HG03520 (cell line): ENCODE measurements at regions not wholly inside any gene's neighbourhood (a gene's known extent, or its start where the extent isn't known, plus 50 kb on each side); places are given as distances from the start of the nearest gene placed in this dataset.
"Not testable (repeated sequence)": the region's sequence is repeated elsewhere in the genome, so short reads cannot be mapped to it uniquely, and the experiment has no call there.

Experiments used
- ATAC-seq: cut with Tn5 transposase; IDR thresholded peaks from one replicate; pipeline ENCODE4 v1.9.1; 2021; ENCODE audit warnings: mild to moderate bottlenecking, moderate library complexity; ENCODE audit not compliant: unreplicated experiment

DNA sequence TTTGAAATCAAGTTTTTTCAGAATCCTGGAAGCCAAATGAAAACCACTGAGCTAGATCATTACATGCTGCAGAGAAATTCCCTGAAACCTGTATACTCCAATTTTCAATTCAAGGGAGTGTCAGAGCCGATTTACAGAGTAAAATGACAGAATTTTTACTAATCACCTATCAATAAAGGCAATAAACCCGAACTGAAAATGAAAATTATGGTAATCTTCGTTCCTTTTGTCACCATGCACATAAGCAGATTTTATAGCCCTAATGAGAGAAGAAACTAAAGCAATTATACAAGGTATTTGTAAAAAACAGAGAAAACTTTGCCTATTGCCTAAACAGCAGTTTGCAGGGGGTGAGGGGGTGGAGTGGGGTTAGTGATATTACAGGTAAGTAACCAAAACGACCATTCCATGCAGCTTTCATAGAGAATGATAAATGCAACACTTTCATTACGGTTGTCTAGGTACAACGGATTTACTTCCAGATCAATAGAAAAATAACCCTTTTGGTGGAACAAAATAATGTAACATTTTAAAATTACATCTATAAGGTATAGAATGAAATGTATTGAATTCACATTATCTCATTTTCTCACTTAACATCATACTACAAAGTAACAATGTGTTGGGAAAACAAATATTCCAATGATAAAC lies 115.2 kb upstream of the BEND6 start:
- no peak for ATAC-seq

DNA sequence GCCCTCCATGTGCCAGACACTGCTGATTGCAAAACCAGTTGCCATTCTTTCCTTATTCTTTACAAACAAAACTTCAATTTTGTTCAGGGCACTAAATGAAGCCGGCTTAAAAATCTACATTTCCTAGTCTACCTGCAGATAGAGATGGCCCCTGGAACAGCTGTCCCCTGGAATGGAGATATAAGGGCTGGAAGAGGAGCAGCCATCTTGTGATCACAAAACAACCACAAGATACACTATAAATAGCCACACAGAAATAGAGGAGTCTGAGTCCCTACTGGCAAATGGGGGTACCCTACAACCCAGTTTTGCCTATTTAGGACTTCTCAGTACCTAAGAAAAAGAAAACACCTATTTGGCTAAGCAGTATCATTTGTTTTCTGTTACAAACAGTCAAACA lies 115.9 kb upstream of the BEND6 start:
- ATAC-seq, result no peak

DNA sequence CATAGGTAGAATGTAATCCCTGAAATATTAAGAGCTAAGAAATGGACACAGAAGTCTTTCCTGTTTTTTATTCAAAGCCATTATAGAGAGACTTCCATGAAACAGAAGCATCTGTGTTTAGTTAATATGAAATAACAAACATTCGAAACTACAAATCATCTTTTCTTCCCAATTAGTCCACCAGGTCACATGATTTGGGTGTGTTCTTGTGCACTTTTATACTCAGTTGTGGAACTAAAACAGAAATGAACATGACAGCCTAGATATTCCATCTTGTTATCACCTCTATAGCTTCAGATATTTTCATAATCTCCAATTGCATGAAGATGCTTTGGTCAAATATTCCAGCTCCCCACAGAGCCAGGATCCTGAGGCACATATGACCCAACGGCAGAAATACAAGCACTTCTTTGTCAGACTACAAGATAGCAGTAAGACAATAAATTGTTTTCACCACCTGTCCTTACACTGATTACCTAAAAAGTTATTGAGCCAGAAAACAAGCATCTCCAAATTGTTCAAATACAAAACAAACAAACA lies 116.8 kb upstream of the BEND6 start:
- ATAC-seq, result no peak

DNA sequence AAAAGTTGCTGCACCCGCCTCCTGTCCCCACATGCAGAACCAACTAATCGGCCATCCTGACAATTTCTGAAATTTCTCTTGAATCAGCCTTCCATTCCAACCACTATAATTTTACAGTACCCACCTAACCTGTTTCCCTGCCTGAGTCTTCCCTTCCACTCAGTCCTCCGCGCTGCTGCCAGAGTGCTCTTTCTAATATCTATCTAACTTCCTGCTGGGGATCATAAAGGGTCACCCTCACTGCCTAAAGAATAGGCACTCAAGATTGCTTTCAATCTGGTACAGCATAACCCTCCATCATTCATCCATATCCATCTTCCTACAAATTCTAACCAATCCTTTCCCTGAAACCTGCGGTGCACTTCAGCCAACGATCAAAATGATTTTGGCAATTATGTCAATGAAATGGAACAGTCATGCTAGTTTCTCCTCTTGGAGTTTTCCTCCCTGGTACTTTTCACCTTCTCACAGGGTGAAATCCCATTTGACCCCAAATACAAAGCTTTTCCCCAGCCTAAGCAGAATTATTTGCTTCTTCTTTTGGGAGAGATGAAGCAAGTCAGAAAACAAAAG lies 117.5 kb upstream of the BEND6 start:
- ATAC-seq, result no peak

DNA sequence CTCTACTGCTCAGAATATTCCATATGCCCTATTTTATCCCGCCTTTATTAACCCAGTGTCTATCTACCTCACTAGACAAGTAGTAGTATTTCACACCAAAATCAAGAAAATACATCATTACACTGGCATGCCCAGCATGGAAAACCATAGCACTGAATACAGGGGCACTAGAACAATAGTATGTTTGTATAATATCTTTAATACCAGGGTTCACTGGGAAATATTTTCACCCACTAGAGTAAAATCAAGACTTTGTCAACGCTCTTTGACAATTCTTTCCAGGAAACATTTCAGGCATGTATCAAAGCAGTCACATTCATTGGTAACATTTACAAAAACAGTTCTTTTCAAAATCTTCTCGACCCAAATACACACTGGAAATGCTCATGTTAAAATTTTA lies 119.3 kb upstream of the BEND6 start:
- no peak for ATAC-seq

DNA sequence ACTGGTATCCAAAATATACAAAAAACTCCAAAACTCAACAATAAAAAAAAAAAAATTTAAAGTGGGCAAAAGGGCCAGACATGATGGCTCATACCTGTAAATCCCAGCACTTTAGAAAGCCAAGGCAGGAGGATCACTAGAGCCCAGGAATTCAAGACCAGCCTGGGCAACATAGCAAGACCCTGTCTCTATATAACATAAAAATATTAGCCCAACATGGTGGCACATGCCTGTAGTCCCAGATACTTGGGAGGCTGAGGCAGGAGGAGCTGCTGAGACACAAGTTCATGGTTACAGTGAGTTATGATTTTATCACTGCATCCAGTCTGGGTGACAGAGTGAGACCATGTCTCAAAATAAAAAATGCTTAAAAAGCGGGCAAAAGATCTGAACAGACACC lies 121.0 kb upstream of the BEND6 start:
- ATAC-seq, result no peak

DNA sequence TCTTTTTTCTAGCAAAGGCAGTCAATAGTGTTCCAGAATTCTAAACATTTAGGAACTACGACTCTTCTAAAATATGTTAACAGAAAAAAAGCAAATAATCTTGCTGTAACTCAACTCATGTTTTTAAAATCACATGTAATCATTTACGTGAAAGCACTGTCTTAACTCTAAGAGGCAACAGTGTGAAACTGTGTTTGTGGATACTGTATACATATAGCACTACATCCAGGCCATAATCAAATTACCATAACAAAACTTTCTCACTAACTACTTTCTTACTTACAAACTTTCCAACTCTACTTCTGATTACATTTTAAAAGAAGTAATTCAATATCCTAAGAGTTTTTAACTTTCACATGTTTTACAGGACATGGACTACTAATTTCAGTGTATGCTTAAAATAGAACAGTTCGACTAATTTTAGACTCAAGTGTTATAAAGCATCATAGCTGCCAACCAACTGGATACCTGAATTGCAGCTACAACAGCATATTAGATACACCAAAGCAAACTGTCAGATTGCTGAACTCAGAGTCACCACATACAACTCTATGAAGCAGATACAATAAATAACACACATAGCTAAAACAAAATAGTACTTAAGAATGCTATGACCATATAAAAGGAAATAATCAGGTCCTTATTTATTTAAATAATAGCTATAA lies 121.6 kb upstream of the BEND6 start:
- ATAC-seq, result no peak

DNA sequence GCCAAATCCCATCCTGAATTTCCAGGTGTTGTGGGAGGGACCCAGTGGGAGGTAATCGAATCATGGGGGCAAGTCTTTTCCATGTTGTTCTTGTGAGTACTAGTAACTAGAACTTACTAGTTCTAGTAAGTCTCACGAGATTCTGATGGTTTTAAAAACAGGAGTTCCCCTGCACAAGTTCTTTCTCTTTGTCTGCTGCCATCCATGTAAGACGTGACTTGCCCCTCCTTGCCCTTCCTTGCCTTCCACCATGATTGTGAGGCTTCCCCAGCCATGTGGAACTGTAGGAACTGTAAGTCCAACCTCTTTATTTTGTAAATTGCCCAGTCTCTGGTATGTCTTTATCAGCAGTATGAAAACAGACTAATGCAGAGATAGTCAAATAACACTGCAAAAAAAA lies 122.7 kb upstream of the BEND6 start:
- no peak for ATAC-seq

DNA sequence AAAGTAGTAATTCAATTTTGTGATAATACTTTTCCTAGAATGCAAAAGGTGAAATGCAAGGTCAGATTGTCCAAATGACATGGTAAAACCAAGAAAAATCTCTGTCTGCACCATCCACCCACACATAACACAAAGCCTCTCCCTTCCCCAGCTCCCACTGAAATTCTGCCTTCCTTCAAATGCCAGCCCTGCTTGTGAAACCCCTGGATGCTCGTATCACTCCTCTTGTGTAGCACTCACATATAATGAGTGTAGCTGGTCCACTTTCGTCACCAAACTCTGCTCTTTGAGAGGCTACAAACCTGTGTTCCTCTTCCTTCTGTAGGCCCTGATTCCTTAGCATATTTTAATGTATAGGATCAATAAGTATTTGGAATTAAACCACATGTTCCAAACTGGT lies 123.6 kb upstream of the BEND6 start:
- ATAC-seq, result no peak

DNA sequence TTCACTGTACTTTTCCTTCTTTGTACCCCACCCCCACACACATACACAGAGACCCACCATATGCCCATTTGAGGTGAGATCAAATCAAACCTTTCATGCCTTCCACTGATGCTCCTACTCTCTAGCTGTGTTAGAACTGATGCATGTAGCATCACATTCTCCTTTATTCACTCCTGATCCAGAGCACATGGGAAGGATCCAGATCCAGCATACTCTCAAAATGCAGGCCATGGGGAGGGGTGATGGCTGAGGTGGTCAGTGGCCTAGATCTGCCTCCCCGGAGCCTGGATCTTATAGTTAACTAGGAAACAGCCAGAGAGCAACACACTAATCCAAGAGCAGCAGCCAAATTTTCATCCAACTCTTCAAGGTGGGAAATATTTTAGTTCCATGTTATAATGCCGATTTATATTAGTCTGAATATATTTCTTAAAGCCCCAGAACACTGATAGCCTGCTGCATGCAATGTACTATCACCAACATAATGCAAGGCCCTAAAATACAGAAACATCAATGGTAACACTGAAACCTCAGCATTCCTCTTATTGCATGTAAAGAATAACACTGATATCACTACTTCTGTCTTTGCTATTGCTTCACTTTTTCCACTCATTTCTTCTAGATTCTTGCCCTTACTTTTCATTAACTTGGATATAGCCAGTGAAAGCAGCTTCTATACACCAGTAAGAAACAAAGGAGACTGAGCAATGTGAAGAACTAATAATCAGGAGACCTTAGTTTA lies 126.8 kb upstream of the BEND6 start:
- no peak for ATAC-seq

DNA sequence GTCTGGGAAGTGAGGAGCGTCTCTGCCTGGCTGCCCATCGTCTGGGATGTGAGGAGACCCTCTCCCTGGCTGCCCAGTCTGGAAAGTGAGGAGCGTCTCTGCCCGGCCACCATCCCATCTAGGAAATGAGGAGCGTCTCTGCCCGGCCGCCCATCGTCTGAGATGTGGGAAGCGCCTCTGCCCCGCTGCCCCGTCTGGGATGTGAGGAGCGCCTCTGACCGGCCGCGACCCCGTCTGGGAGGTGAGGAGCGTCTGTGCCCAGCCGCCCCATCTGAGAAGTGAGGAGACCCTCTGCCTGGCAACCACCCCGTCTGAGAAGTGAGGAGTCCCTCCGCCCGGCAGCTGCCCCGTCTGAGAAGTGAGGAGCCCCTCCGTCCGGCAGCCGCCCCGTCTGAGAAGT lies 130.5 kb upstream of the BEND6 start:
- ATAC-seq, result not testable (repeated sequence)

DNA sequence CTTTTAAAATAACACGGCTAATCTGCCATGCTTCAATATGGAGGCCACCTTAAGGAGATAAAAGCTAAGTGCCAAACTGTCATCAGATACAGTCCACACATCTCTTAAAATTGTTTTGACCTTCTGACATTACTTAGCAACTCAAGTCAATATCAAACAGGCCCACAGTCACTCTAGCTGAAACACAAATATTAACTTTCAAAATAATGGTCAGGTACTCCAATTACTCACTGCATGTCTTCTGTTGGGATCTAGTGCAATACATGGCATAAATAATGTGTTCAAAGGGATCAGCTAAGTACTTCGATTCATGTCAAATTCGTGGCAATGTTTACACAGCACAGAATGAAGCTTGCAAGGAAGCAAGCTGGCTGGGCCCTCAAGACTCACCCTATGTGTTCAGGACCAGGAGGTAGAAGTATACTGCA lies 133.9 kb upstream of the BEND6 start:
- no peak for ATAC-seq

DNA sequence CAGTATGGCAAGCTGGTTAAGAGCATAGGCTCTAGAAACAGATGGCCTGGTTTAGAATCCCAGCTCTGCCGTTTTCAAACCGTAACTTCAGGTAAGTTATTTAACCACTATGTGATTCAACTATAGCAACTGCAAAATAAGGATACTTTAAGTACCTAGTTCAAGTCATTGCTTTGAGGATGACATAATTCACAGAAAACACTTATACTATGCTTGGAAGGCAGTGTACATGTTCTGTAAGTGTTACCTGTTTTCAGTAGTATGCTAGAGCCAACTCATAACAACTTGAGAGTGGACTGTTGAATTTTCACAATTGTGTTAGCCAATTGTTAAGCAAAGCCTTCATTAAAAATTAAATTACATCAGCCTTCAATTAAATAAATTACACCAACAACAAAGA lies 134.8 kb upstream of the BEND6 start:
- ATAC-seq, result no peak

DNA sequence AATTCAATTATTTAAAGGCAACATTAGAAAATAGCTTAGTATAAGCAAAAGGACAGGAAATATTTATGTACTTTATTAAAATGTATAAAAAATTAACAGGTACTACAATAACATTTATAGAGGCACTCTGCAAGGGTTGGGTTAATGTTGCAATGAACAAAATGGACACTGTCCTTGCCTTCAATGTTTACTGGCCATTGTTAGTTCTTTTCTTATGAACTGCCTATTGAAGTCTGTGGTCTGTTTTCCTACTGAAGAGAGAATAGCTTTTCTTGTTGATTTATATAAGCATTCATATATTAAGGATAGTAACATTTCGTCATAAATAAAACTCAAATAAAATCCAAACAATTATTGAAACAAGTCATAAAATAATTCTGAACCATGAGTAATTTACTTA lies 135.3 kb upstream of the BEND6 start:
- no peak for ATAC-seq

DNA sequence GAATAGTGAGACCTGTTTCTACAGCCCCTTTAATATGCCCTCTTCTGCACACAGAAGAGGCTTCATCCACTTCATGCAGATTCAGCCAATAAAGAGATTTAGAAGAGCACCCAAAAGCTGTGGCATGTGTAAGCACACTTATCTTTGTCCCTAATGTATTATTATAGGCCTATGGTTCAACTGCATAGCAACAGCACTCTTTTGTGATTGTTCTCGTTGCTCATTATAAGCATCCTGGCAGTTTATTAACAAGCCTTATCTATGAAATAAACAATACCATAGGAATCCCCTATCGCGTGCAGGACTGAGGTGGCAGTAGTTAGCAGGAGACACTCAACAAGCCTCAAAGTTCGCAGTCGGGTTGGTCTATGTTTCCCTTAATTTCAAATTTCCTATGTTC lies 138.5 kb upstream of the BEND6 start:
- ATAC-seq, result no peak

DNA sequence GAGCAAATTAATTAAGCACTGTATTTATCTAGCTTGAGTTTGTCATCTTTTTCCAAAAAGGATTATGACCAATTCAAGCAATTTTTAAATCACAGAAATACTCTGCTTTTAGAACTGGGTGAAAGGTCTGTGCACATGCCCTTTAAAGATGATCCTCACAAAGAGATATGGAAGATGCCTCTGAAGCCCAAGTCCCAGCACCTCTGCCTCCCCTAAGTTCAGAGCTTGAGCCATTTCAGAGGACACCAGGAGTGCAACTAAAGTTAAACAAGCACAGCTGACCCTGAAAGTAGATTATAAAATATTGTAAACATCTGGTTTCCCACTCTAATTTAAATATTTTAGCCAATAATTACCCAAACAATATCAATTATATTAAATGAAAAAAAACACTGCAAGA lies 139.5 kb upstream of the BEND6 start:
- ATAC-seq, result no peak

DNA sequence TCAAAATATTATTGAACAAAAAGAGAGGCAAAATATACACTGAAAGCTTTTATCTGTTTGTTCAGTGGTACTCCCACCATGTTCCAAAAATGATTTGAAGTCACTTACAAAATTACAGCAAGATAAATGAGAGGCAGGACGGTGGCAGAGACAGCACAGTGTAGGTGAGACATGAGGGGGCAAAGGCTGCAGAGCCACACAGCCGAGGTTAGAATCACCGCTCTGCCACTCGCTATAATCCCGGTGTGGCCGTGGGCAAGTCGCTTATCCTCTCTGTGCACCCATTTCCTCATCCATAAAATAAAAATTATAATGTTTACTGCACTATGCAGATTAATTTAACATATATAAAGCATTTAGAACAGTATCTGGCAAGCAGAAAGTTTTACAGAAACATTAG lies 140.1 kb upstream of the BEND6 start:
- ATAC-seq, result no peak

DNA sequence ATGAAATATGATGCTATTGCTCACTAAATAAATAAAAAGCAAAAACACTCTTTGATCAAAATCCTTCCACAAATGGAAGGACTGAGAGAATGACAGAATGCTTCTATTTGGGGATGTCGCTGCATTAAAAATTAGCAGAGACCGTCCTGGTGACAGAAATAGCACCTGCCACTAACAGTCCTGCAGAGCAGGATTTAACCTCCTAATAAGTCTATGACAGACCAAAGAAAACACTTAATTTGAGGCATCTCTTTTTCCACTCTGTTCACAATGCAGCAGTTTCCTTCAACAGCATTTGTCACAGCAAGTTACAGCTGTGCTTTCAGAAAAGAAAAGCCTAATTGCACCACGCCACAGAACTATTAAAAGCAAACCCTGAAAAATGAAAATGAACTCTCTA lies 140.6 kb upstream of the BEND6 start:
- ATAC-seq, result no peak

DNA sequence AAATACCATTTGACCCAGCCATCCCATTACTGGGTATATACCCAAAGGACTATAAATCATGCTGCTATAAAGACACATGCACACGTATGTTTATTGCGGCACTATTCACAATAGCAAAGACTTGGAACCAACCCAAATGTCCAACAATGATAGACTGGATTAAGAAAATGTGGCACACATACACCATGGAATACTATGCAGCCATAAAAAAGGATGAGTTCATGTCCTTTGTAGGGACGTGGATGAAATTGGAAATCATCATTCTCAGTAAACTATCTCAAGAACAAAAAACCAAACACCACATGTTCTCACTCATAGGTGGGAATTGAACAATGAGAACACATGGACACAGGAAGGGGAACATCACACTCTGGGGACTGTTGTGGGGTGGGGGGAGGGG lies 142.1 kb upstream of the BEND6 start:
- not testable (repeated sequence) for ATAC-seq

DNA sequence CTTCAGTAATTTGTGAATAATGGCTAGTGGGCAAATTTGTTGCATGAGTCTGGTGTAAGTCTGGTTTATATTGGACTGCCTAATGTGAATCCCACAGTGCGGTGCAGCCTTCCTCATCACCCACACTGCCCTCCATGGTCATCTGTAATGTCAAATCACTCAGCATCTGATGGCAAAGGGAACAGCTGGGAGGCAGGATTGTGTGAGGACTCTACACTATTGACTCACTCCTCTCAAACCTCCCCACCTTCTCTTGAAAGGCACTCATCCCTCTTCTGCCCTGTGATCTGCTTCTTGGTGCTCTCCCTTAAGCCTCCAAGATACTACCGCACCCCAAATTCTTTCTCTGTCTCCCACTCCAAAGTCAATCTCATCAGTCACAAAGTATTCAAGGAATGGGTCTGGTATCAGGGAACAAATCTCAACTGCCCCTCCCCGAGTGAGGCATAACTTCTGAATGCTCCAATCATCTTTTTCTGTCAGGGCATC lies 146.0 kb upstream of the BEND6 start:
- ATAC-seq, result peak; percentile 49

DNA sequence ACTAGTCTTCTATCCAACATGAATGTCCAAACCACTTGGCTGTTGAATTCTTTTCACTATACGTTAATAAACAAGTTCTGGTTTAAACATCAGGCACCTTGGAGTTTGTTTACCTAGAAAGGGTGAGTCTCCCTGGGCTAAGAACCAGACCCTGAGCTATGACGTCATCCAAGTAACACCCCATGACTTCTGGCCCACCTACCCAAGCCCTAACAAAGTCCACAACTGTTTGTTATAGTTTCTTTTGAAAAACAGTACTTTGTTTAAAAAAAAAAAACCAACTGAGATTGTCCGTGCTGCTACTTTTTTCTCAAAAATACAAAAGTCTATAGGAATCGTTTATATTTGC lies 146.9 kb upstream of the BEND6 start:
- ATAC-seq, result no peak
